HG02840 (cell line): ENCODE measurements at regions not wholly inside any gene's neighbourhood (a gene's known extent, or its start where the extent isn't known, plus 50 kb on each side); places are given as distances from the start of the nearest gene placed in this dataset.
"Not testable (repeated sequence)": the region's sequence is repeated elsewhere in the genome, so short reads cannot be mapped to it uniquely, and the experiment has no call there.

Experiments used
- ATAC-seq: cut with Tn5 transposase; IDR thresholded peaks from one replicate; pipeline ENCODE4 v1.9.1; 2021; ENCODE audit warnings: mild to moderate bottlenecking, moderate library complexity, moderate number of reproducible peaks; ENCODE audit not compliant: unreplicated experiment, low FRiP score

DNA sequence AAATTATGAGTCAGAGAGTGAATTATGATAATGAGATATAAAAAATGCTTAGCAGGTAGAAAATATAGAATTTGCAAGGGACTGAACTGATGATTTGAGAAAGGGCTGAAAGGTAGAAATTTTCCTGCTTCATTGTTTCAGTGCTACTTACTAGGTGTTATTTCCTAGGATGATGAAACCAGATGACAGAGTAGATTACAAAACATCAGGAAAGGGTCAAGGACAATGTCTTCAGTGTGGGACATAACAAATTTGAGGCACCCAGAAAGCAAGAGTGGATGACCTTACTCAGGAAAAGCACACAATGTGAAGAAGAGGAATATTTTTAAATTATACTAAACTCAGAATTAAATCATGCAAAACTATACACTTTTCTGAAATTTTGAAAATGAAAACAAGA lies 102.1 kb downstream of the SHCBP1 start:
- no peak for ATAC-seq

DNA sequence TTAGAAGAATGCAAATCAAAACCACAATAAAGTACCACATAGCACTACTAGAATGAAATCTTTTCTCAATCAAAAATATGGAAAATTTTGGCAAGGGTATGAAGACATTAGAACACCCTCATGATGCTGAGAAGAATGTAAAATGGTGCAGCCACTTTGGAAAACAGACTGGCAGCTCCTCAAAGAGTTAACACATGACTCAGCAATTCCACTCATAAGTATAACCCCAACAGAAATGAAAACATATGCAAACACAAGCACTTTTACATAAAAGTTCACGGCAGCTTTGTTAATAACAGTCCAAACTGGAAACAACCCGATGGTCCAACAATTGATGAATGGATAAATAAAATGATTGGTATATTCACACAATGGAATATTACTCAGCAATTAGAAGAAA lies 124.5 kb downstream of the SHCBP1 start:
- ATAC-seq: no peak

DNA sequence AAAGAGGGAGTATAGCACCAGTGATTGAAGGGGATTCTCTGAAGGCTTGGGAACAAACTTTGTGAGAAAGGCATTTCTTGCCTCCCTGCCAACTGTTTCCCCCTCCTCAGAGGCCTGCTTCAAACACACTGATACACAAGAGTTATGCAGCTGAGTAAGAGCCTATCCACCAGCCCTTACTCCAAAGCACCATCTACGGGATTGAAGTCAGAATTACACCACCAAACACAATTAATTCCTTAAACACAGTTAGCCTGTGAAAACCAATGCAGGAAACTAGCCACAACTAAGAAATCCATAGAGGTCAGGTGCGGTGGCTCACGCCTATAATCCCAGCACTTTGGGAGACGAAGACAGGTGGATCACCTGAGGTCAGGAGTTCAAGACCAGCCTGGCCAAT lies 138.3 kb downstream of the SHCBP1 start:
- ATAC-seq: no peak

DNA sequence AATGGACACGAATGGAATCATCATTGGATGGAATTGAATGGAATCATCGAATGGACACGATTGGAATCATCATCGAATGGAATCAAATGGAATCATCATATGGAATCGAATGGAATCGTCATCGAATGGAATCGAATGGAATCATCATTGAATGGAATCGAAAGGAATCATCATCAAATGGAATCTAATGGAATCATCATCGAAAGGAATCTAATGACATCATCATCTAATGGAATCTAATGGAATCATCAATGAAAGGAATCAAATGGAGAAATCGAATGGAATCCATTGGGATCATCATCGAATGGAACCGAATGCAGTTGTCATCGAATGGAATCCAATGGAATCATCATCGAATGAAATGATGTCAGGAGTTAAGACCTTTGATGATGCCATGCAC lies 154.9 kb downstream of the SHCBP1 start:
- ATAC-seq: no peak

DNA sequence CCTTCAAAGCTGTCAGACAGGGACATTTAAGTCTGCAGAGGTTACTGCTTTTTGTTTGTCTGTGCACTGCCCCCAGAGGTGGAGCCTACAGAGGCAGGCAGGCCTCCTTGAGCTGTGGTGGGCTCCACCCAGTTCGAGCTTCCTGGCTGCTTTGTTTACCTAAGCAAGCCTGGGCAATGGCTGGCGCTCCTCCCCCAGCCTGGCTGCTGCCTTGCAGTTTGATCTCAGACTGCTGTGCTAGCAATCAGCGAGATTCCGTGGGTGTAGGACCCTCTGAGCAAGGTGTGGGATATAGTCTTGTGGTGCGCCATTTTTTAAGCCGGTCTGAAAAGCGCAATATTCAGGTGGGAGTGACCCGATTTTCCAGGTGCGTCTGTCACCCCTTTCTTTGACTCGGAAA lies 166.4 kb downstream of the SHCBP1 start:
- not testable (repeated sequence) for ATAC-seq

DNA sequence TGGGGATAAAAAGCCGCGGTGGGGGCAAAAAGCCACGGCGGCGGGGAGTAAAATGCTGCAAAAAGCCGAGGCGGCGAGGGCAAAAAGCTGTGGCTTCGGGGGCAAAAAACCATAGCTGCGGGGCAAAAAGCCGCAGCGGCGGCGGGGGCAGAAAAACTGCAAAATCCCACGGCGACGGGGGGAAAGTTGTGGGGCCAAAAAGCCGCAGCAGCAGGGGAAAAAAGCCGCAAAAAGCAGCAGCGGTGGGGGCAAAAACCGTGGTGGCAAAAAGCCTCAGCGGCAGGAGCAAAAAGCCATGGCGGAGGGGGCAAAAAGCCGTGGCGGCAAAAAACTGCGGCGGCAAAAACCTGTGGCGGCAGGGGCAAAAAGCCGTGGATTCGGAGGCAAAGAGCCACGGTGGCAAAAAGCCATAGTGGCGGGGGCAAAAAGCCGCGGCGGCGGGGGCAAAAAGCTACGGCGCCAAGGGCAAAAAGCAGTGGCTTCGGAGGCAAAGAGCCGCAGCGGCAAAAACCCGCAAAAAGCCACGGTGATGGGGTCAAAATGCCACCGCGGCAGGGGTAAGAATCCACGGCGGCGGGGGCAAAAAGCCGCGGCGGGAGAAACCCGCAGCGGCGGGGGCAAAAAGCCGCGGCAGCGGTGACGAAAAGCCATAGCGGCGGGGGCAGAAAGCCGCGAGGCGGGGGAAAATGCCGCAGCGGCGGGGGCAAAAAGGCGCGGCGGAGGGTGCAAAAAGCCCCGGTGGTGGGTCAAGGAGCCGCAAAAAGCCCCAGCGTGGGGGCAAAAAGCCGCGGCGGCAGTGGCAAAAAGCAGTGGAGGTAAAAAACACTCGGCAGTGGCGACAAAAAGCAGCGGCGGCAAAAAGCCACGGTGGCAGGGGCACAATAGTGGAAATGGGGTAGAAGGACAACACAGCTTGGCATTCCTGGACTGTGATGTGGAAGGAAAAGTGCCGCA lies 192.8 kb downstream of the SHCBP1 start:
- ATAC-seq: no peak

DNA sequence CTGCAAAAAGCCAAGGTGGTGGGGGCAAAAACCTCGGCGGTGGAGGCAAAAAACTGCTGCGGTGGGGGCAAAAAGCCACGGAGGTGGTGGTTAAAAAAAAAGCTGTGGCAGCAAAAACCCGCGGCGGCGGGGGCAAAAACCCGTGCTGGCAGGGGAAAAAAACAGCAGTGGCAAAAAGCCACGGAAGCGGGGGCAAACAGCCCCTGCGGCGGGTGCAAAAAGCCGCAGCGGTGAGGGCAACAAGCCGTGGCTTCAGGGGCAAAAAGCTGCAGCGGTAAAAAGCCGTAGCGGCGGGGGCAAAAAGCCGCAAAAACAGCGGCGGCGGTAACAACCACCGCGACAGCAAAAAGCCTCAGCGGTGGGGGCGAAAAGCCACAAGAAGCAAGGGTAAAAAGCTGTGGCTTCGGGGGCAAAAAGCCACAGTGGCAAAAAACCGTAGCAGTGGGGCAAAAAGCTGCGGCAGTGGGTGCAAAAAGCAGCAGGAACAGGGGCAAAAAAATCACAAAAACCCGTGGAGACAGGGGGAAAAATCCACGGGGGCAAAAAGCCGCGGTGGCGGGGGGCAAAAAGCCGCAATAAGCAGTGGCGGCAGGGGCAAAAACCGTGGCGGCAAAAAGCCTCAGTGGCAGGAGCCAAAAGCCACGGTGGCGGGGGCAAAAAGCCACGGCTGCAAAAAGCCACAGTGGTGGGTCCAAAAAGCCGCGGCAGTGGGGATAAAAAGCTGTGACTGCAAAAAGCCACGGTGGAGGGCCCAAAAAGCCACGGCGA lies 193.7 kb downstream of the SHCBP1 start:
- no peak for ATAC-seq

DNA sequence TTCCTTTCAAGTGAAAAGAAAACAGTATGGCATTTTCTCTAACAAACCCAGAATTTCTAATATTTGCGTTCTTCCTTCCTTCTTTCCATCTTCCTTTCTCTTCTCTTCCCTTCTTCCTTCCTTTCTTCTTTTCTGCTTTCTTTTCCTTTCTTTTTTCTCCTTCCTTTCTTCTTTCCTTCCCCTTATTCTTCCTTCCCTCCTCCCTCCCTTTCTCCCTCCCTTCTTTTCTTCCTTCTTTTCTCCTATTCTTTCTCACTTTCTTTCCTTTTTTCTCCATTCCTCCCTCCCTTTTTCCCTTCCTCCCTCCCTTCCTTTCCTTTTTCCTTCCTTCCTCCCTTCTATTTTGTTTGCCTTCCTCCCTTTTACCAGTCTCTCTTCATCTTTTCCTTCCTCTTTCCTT lies 194.8 kb downstream of the SHCBP1 start:
- no peak for ATAC-seq

DNA sequence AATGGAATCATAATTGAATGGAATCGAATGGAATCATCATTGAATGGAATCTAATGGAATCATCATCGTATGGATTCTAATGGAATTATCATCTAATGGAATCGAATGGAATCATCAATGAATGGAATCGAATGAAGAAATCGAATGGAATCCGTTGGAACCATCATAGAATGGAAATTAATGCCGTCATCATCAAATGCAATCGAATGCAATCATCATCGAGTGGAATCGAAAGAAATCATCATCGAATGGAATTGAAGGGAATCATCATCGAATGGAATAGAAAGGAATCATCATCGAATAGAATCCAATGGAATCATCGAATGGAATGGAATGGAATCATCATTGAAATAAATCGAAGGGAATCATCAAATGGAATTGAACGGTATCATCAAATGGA lies 217.2 kb downstream of the SHCBP1 start:
- no peak for ATAC-seq

DNA sequence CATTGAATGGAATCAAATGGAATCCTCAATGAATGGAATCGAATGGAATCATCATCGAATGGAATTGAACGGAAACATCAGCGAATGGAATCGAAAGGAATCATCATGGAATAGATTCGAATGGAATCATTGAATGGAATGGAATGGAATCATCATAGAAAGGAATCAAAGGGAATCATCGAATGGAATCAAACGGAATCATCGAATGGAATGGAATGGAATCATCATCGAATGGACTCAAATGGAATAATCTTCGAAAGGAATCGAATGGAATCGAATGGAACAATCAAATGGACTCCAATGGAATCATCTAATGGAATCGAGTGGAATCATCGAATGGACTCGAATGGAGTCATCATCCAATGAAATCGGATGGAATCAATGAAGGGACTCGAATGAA lies 222.6 kb downstream of the SHCBP1 start:
- not testable (repeated sequence) for ATAC-seq

DNA sequence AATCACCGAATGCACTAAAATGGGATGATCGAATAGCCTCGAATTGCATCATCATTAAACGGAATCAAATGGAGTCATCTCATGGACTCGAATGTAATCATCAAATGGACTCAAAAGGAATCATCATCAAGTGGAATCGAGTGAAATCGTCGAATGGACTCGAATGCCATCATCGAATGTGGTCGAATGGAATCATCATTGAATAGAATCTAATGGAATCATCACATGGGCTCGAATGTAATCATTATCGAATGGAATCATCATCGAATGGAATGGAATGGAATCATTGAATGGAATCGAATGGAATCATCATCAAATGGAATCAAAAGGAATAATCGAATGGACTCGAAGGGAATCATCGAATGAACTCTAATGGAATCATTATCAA lies 224.3 kb downstream of the SHCBP1 start:
- ATAC-seq: not testable (repeated sequence)

DNA sequence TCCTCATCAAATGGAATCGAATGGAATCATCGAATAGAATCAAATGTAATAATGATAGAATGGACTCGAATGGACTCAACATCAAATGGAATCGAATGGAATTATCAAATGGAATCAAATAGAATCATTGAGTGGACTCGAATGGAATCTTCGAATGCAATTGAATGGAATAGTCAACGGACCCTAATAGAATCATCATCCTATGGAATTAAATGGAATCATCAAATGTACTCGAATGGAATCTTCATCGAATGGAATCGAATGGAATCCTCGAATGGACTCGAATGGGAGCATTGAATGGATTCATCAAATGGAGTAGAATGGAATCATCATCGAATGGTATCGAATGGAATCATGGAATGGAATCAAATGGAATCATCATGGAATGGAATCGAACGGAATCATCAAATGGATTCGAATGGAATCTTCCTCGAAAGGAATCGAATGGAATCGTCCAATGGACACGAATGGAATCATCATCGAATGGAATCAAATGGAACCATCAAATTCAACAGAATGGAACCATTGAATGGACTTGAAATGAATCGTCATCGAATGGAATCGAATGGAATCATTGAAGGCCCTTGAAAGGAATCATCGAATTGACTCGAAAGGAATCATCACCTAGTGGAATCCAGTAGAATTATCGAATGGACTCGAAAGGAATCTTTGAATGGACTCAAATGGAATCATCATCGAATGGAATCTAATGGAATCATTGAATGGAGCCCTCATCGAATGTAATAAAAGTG lies 224.9 kb downstream of the SHCBP1 start:
- ATAC-seq: not testable (repeated sequence)

DNA sequence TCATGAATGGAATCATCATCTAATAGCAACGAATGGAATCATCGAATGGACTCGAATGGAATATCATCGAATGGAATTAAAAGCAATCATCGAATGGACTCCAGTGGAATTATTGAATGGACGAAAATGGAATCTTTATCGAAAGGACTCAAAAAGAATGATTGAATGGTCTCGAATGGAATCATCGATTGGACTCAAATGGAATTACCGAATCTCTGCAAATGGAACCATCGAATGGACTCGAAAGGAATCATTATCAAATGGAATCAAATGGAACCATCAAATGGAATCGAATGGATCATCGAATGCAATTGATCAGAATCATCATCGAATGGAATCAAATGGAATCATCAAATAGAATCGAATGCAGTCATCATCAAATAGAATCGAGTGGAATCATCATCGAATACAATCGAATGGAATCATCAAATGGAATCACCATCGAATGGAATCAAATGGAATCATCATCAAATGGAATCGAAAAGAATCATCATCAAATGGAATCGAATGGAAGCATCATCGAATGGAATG lies 225.7 kb downstream of the SHCBP1 start:
- ATAC-seq: not testable (repeated sequence)

DNA sequence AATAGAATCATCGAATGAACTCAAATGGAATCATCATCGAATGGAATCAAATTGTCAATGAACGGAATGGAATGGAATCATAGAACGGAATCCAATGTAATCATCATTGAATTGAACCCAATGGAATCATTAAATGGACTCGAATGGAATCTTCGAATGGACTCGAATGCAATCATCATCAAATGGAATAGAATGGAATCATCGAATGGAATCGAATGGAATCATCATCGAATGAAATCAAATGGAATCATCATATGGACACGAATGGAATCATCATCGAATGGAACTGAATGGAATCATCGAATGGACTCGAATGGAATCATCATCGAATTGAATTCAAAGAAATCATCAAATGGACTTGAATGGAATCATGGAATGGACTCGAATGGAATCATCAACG lies 226.2 kb downstream of the SHCBP1 start:
- ATAC-seq: not testable (repeated sequence)

DNA sequence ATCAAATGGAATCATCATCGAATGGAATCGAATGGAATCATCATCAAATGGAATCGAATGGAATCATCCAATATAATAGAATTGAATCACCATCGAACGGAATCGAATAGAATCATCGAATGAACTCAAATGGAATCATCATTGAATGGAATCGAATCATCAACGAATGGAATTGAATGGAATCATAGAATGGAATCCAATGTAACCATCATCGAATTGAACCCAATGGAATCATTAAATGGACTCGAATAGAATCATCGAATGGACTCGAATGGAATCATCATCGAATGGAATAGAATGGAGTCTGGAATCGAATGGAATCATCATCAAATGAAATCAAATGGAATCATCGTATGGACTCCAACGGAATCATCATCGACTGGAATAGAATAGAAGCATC lies 227.0 kb downstream of the SHCBP1 start:
- not testable (repeated sequence) for ATAC-seq

DNA sequence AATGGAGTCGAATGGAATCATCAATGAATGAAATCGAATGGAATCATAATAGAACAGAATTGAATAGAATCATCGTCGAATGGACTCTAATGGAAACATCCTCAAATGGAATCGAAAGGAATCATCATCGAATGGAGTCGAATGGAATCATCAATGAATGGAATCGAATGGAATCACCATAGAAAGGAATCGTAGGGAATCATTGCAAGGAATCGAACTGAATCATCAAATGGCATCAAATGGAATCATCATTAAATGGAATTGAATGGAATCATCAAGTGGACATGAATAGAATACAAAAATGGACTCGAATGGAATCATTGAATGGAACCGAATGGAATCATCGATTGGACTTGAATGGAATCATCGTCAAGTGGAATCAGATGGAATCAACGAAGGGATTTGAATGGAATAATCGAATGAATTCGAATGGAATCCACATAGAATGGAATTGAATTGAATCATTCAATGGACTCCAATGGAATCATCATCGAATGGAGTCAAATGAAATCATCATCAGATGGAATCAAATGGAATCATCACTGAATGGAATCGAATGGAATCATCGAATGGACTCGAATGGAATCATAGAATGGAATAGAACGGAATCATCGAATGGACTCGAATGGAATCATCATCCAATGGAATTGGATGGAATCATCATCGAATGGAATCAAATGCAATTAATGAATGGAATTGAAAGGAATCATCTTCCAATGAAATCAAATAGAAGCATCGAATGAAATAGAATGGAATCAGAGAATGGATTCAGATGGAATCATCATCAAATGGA lies 228.1 kb downstream of the SHCBP1 start:
- not testable (repeated sequence) for ATAC-seq

DNA sequence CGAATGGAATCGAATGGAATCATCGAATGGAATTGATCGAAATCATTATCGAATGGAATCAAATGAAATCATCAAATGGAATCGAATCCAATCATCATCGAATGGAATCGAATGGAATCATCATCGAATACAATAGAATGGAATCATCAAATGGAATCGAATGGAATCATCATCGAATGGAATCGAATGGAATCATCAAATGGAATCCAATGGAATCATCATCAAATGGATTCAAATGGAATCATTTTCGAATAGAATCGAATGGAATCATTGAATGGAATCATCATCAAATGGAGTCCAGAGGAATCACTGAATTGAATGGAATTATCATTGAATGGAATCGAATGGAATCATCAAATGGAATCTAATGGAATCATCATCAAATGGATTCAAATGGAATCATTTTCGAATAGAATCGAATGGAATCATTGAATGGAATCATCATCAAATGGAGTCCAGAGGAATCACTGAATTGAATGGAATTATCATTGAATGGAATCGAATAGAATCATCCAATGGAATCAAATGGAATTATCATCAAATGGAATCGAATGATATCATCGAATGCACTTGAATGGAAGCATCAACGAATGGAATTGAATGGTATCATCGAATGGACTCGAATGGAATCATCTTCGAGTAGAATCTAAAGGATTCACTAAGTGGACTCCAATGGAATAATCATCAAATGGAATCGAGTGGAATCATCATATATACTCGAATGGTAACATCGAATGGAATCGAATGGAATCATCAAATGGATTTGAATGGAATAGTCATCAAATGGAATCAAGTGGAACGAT lies 230.3 kb downstream of the SHCBP1 start:
- ATAC-seq: not testable (repeated sequence)

DNA sequence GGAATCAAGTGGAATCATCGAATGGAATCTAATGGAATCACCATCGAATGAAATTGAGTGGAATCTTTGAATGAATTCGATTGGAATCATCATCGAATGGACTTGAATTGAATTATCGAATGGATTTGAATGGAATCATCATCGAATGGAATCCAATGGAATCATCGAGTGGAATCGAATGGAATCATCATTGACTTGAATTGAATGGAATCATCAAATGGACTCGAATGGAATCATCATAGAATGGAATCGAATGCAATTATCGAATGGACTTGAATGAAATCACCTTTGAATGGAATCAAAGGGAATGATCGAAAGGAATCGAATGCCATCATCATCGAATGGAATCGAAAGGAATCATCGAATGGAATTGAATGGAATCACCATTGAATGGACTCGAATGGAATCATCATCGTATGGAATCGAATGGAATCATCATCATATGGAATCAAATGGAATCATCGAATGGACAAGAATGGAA lies 231.6 kb downstream of the SHCBP1 start:
- not testable (repeated sequence) for ATAC-seq
